ENCODE measurements at regions not wholly inside any gene's neighbourhood (a gene's known extent, or its start where the extent isn't known, plus 50 kb on each side); places are given as distances from the start of the nearest gene placed in this dataset.
"Not testable (repeated sequence)": the region's sequence is repeated elsewhere in the genome, so short reads cannot be mapped to it uniquely, and the experiment has no call there.

GRCh38 chr5:101284736-101285375 lies 381.8 kb upstream of the ST8SIA4 start:
- CTCF ChIA-PET (ENCODE audit: partially characterized antibody): no interaction called here
- DNase-seq: no peak
- Mint-ChIP-seq H3K36me3 (no peaks in the 10 kb centered on the region), H3K9me3 (peaks cover 0 to 4% (median under 1%) of the 10 kb centered on the region in 8 donors), H3K27me3 (no peaks in the 10 kb centered on the region), H3K4me3 (no peak overlapping the region), H3K27ac (no peak overlapping the region), H3K4me1 (no peaks in the 10 kb centered on the region)
- Histone ChIP-seq H3K9me3 (ENCODE audit: control insufficient read depth in 1 of 2, low read length in 2 of 2) (no peaks in the 10 kb centered on the region), H3K4me1 (ENCODE audit: insufficient read depth, low read length) (no peaks in the 10 kb centered on the region), H3K27ac (ENCODE audit: low read depth, low read length) (no peak overlapping the region), H3K36me3 (ENCODE audit: insufficient read depth, low read length) (no peaks in the 10 kb centered on the region), H3K4me3 (ENCODE audit: low read length in 2 of 2) (no peak overlapping the region), H3K27me3 (ENCODE audit: insufficient read depth, low read length) (no peaks in the 10 kb centered on the region)
- POLR2A ChIA-PET (ENCODE audit: partially characterized antibody): no interaction called here
- intact Hi-C loops (cut with micrococcal nuclease): no loop called here

DNA sequence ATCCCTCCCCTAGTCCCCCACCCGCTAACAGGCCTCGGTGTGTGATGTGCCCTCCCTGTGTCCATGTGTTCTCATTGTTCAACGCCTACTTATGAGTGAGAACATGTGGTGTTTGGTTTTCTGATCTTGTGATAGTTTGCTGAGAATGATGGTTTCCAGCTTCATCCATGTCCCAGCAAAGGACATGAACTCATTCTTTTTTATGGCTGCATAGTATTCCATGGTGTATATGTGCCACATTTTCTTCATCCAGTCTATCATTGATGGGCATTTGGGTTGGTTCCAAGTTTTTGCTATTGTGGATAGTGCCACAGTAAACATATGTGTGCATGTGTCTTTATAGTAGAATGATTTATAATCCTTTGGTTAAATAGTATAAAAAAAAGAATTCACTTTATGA lies 380.9 kb upstream of the ST8SIA4 start:
- H3K27me3 ChIP-seq (ENCODE audit: insufficient read depth, low read length); POLR2A ChIA-PET (ENCODE audit: partially characterized antibody); H3K27ac Mint-ChIP-seq; H3K9me3 ChIP-seq (ENCODE audit: control insufficient read depth in 1 of 2, low read length in 2 of 2); H3K36me3 Mint-ChIP-seq; H3K27me3 Mint-ChIP-seq; H3K4me1 ChIP-seq (ENCODE audit: insufficient read depth, low read length); DNase-seq; intact Hi-C loops (cut with micrococcal nuclease); H3K36me3 ChIP-seq (ENCODE audit: insufficient read depth, low read length); H3K4me3 ChIP-seq (ENCODE audit: low read length in 2 of 2); H3K4me1 Mint-ChIP-seq; H3K4me3 Mint-ChIP-seq; H3K27ac ChIP-seq (ENCODE audit: low read depth, low read length); CTCF ChIA-PET (ENCODE audit: partially characterized antibody); H3K9me3 Mint-ChIP-seq: not testable (repeated sequence)

GRCh38 chr5:101278917-101279316 lies 375.8 kb upstream of the ST8SIA4 start:
- DNase-seq: no peak

GRCh38 chr5:101278011-101278687 lies 375.1 kb upstream of the ST8SIA4 start:
- Mint-ChIP-seq H3K9me3 (no peaks in the 10 kb centered on the region), H3K27me3 (no peaks in the 10 kb centered on the region), H3K4me3 (no peak overlapping the region), H3K27ac (no peak overlapping the region), H3K4me1 (no peaks in the 10 kb centered on the region), H3K36me3 (no peaks in the 10 kb centered on the region)
- DNase-seq: no peak
- ChIA-PET POLR2A (ENCODE audit: partially characterized antibody) (no interaction called here), CTCF (ENCODE audit: partially characterized antibody) (no interaction called here)
- Histone ChIP-seq H3K9me3 (ENCODE audit: control insufficient read depth in 1 of 2, low read length in 2 of 2) (no peaks in the 10 kb centered on the region), H3K27me3 (ENCODE audit: insufficient read depth, low read length) (no peaks in the 10 kb centered on the region), H3K36me3 (ENCODE audit: insufficient read depth, low read length) (no peaks in the 10 kb centered on the region), H3K27ac (ENCODE audit: low read depth, low read length) (no peak overlapping the region), H3K4me1 (ENCODE audit: insufficient read depth, low read length) (no peaks in the 10 kb centered on the region), H3K4me3 (ENCODE audit: low read length in 2 of 2) (no peak overlapping the region)
- intact Hi-C loops (cut with micrococcal nuclease): no loop called here

More at GRCh38 chr5:101278917-101279316, 375.8 kb upstream of the ST8SIA4 start:
- H3K9me3 ChIP-seq (ENCODE audit: control insufficient read depth in 1 of 2, low read length in 2 of 2): no peaks in the 10 kb centered on the region
- H3K4me3 ChIP-seq (ENCODE audit: low read length in 2 of 2): no peak overlapping the region
- no peaks in the 10 kb centered on the region for H3K36me3 ChIP-seq (ENCODE audit: insufficient read depth, low read length)
- Mint-ChIP-seq H3K36me3 (no peaks in the 10 kb centered on the region), H3K4me3 (no peak overlapping the region), H3K27ac (no peak overlapping the region), H3K27me3 (no peaks in the 10 kb centered on the region), H3K9me3 (peaks cover 0 to 2% (median 0%) of the 10 kb centered on the region in 8 donors), H3K4me1 (no peaks in the 10 kb centered on the region)
- no peaks in the 10 kb centered on the region for H3K27me3 ChIP-seq (ENCODE audit: insufficient read depth, low read length)
- ChIA-PET POLR2A (ENCODE audit: partially characterized antibody) (no interaction called here), CTCF (ENCODE audit: partially characterized antibody) (no interaction called here)
- no peak overlapping the region for H3K27ac ChIP-seq (ENCODE audit: low read depth, low read length)
- H3K4me1 ChIP-seq (ENCODE audit: insufficient read depth, low read length): no peaks in the 10 kb centered on the region
- intact Hi-C loops (cut with micrococcal nuclease): no loop called here

- Histone ChIP-seq H3K4me1 (ENCODE audit: insufficient read depth, low read length) (no peaks in the 10 kb centered on the region), H3K36me3 (ENCODE audit: insufficient read depth, low read length) (no peaks in the 10 kb centered on the region), H3K27me3 (ENCODE audit: insufficient read depth, low read length) (no peaks in the 10 kb centered on the region), H3K4me3 (ENCODE audit: low read length in 2 of 2) (no peak overlapping the region), H3K9me3 (ENCODE audit: control insufficient read depth in 1 of 2, low read length in 2 of 2) (no peaks in the 10 kb centered on the region), H3K27ac (ENCODE audit: low read depth, low read length) (no peak overlapping the region)
- Mint-ChIP-seq H3K27ac (no peak overlapping the region), H3K27me3 (peaks cover 0 to 1% of the 10 kb centered on the region in 2 donors), H3K9me3 (no peaks in the 10 kb centered on the region), H3K36me3 (no peaks in the 10 kb centered on the region), H3K4me1 (no peaks in the 10 kb centered on the region), H3K4me3 (no peak overlapping the region)
- intact Hi-C loops (cut with micrococcal nuclease): no loop called here
- ChIA-PET CTCF (ENCODE audit: partially characterized antibody) (no interaction called here), POLR2A (ENCODE audit: partially characterized antibody) (no interaction called here)
- DNase-seq: no peak
Measured at GRCh38 chr5:101271945-101272344, 368.9 kb upstream of the ST8SIA4 start.

DNA sequence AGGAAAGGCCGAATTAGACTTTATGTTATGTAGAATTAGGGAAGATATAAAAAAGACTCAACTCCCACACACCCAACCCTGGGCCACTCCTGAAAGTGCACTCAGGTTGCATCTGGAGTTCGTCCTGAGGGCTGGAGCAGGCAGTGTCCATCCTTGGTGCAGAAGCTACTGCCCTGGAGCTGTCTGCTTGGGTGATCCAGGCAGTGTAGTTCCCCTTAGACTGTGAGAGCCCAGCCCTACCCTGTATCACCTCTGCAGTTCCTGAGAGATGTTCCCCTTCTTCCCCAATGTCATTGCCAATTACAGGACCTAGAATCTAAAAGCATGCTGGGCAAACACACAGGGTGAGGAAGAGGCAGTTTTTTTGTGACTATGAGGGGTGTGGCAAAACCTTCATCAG lies 368.3 kb upstream of the ST8SIA4 start:
- POLR2A ChIA-PET (ENCODE audit: partially characterized antibody): no interaction called here
- Mint-ChIP-seq H3K9me3 (no peaks in the 10 kb centered on the region), H3K27ac (no peak overlapping the region), H3K36me3 (no peaks in the 10 kb centered on the region), H3K4me3 (no peak overlapping the region), H3K4me1 (no peaks in the 10 kb centered on the region), H3K27me3 (peaks cover 0 to 1% of the 10 kb centered on the region in 2 donors)
- Histone ChIP-seq H3K4me3 (ENCODE audit: low read length in 2 of 2) (no peak overlapping the region), H3K27me3 (ENCODE audit: insufficient read depth, low read length) (no peaks in the 10 kb centered on the region), H3K4me1 (ENCODE audit: insufficient read depth, low read length) (no peaks in the 10 kb centered on the region), H3K27ac (ENCODE audit: low read depth, low read length) (no peak overlapping the region), H3K36me3 (ENCODE audit: insufficient read depth, low read length) (no peaks in the 10 kb centered on the region), H3K9me3 (ENCODE audit: control insufficient read depth in 1 of 2, low read length in 2 of 2) (no peaks in the 10 kb centered on the region)
- CTCF ChIA-PET (ENCODE audit: partially characterized antibody): no interaction called here
- intact Hi-C loops (cut with micrococcal nuclease): no loop called here
- DNase-seq: no peak

GRCh38 chr5:101260857-101261256 lies 357.8 kb upstream of the ST8SIA4 start:
- H3K9me3 ChIP-seq (ENCODE audit: control insufficient read depth in 1 of 2, low read length in 2 of 2): no peaks in the 10 kb centered on the region
- H3K4me1 ChIP-seq (ENCODE audit: insufficient read depth, low read length): no peaks in the 10 kb centered on the region
- H3K36me3 ChIP-seq (ENCODE audit: insufficient read depth, low read length): no peaks in the 10 kb centered on the region
- ChIA-PET CTCF (ENCODE audit: partially characterized antibody) (no interaction called here), POLR2A (ENCODE audit: partially characterized antibody) (no interaction called here)
- intact Hi-C loops (cut with micrococcal nuclease): no loop called here
- H3K9me3 Mint-ChIP-seq: peaks cover 0 to 8% (median 3%) of the 10 kb centered on the region in 8 donors
- peaks cover 0 to 4% (median 0%) of the 10 kb centered on the region in 4 donors for H3K4me1 Mint-ChIP-seq
- H3K36me3 Mint-ChIP-seq: no peaks in the 10 kb centered on the region
- no peaks in the 10 kb centered on the region for H3K27me3 ChIP-seq (ENCODE audit: insufficient read depth, low read length)
- peaks cover 0 to 3% of the 10 kb centered on the region in 2 donors for H3K27me3 Mint-ChIP-seq
- H3K27ac Mint-ChIP-seq: no peak overlapping the region
- H3K27ac ChIP-seq (ENCODE audit: low read depth, low read length): no peak overlapping the region
- no peak overlapping the region for H3K4me3 Mint-ChIP-seq
- no peak for DNase-seq
- no peak overlapping the region for H3K4me3 ChIP-seq (ENCODE audit: low read length in 2 of 2)
